Right kidney (tissue), 1 donor: ENCODE measurements at regions not wholly inside any gene's neighbourhood (a gene's known extent, or its start where the extent isn't known, plus 50 kb on each side); places are given as distances from the start of the nearest gene placed in this dataset.

Experiments
- DNase-seq: peaks from one replicate; pipeline ENCODE4 v3.0.0-alpha.2; 2016

DNA sequence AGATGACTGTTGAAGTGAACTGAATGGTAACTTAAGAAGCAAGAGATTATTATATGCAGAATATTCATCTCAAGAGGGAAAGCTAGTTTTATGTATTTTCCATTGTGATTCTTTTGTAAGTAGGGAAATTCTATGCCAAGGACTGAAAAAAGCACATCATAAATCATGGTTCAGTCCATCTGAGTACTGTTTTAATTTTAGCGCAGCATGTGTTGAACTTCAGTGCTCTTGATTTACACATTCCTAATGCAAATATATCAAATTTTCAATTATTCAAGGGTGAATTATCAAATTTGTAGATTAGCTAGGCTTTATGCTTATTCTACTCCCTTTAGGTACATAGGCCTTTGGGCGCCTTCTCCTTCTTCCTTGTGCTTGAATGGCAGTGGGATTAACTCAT, 50.3 kb upstream of the TCF12 start:
- DNase-seq: no peak

- no peak for DNase-seq
These were observed 51.6 kb upstream of the TCF12 start for GRCh38 chr15:56866803-56867202.

- DNase-seq: no peak
These were observed 60.6 kb upstream of the TCF12 start for GRCh38 chr15:56857828-56858227.

GRCh38 chr15:56856934-56857333, 61.5 kb upstream of the TCF12 start:
- DNase-seq: no peak

DNA sequence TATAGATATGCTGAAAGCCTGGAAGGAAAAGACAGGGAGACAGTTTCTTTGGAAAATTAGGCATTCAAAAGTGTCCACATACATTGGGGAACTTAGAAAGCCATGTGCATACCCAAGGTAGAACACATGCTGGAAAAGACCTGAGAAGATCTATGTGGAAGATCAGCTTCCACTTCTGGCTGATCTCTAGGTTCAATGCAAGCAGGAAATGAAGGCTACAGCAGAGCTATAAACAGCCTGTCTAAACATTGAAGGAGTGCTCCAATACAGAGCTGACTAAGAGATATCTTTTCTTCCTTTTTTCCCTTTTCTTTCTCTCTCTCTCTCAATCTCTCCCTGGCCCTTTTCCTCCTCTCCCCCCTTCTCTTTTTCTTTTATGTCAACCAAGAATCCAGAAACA, 73.6 kb upstream of the TCF12 start:
- DNase-seq: no peak

GRCh38 chr15:56844471-56844870, 74.0 kb upstream of the TCF12 start:
- DNase-seq: no peak

- no peak for DNase-seq
These were observed 78.8 kb upstream of the TCF12 start for GRCh38 chr15:56839641-56840040.

- DNase-seq: no peak
These were observed 79.3 kb upstream of the TCF12 start for GRCh38 chr15:56839099-56839498.

DNA sequence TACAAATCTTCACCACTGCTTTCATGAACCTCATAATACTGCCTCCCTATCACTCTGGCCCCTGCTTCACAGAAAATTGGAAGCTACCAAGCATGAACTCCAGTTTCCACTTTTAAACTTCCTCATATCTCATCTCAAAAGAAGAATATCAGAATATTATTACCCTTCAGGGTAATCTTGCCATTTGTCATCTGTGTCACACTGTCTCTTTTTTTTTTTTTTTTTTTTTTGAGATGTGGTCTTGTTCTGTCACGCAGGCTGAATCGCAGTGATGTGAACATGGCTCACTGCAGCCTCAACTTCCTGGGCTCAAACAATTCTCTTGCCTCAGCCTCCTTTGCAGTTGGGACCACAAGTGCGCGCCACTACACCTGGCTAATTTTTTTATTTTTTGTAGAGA, 80.4 kb upstream of the TCF12 start:
- no peak for DNase-seq

- DNase-seq: no peak
These were observed 81.2 kb upstream of the TCF12 start for GRCh38 chr15:56837273-56837672.

DNA sequence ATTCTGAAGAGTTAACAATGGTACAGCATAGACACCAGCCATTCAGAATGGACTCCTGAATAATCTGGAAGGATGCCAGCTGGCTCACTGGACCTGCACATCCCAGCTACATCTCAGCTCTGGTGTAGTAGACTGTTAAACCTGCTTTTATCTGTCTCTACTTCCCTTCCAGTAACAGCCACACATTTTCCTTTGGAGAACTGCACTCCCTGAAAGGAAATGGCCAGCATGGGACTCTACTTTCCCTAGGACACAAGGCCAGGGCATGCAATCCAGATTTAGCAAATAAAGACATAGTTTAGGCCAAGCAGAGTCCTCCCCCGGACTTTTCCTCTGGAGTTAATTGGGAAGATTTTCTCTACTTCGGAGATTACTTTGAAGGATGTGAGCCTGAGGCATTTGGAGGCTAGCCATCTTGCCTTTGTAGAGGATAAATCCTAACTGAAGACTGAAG, 82.7 kb upstream of the TCF12 start:
- no peak for DNase-seq

DNA sequence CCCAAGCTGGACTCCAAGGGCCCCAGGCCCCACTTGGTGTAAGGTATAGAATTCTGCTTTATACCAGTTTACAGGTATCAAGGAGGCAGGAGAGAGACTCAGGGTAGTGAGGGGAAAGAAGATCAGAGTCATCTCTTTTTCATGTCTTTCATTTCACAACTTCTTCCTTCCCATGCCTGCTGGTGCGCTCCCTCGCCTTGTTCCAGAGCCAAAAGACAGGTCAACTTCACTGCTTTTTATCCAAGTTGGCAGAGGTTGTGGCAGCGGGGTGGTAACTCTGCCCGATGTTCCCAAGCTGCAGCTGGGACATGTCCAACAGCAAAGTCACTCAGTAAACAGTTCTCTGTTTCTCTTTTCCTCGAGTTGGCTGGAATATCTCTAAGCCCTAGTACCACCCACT, 86.3 kb upstream of the TCF12 start:
- DNase-seq: no peak

DNA sequence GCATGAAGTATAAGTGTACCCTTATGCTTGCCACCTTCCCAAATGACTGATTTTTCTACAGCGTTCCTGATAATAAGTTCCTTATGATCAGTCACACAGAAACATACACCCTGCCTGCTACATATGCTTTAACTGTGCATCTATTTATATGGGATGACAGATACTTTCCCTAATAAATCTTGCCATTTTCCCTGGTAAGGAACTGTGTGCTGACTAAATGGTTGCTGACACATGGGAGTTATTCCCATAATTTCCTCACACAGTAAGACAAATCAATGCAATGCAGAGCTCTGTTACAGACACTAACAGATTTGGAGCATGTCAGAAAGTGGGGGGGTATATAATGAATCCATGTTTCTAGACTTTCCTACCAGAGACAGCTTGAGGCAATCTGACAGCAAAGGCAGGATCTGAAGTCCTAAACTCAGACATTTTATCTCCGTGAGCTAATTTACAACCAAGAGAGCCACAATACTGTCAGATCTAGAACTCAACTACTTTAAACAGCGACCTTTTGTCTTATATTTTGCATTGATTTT, 86.9 kb upstream of the TCF12 start:
- DNase-seq: no peak

GRCh38 chr15:56824175-56824574, 90.9 kb upstream of the ZNF280D start:
- no peak for DNase-seq

- peak; percentile 28 for DNase-seq
These were observed 88.6 kb upstream of the ZNF280D start for GRCh38 chr15:56821721-56822425.

- no peak for DNase-seq
These were observed 87.0 kb upstream of the ZNF280D start for GRCh38 chr15:56820333-56820732.

DNA sequence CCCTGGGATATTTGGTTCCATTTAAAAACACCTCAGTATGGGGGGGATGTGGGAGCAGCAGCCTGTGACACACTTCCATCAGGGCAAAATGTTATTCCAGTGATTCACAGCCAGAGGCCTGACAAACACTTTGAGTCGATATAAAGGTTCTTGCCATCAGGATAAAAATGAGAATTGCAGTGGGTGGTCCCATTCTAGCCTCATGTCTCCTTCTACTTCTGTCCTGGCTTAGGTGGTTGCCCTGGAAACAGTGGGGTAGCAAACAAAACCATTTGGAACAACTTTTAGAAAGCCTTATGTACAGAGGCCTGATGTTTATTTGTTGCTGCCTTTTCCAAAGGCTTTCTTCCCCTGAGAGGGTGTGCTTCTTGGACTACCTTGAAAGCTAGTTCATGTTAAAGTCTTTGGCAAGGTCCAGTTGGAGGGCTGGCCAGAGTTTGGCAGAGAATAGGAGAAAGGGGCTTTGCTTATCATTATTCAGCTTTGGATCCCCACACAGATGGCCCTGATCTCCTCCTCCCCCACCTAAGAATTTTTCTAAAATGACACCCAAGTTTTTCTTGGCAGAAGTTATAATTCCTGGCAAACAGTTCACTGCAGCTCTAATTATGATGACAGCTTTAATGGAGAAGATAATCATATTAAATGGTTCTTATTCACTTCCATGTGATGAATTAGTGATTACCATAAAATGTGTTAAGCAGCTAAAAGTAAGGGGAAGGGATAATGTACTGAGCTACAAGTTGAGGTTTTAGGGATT, 84.2 kb upstream of the ZNF280D start:
- DNase-seq: no peak

DNA sequence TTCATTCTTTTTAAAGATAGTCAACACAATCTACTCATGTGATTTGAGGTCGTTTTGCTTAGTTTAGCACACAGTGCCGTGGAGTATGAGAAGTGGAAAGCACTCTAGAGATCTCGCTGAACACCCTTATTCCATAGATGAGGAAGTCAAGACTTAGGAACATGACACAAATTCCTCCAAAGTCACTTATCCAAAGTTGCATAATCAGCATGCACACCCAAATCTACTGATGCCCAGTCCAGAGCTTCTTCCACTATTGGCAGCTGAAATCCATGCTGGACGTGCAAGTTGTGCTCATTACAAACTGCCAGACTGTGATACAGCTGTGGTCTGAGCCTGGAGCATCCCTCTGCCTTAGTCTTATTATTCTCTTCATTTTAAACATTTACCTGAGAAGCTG, 83.5 kb upstream of the ZNF280D start:
- no peak for DNase-seq

DNA sequence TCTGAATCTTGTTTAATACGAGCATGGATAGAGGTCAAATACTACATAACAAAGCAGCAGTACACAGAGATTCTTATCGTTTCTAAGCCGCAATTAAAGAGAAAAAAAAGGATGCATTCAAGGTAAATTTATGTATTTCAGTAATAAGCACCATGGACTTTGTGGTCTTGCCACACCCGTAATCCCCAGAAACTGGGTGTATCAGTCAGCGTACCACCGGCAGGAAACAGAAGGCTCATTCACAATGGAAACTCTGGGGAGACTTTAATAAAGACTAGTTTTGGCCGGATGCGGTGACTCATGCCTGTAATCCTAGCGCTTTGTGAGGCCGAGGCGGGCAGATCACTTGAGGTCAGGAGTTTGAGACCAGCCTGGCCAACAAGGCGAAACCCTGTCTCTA, 81.9 kb upstream of the ZNF280D start:
- DNase-seq: no peak

DNA sequence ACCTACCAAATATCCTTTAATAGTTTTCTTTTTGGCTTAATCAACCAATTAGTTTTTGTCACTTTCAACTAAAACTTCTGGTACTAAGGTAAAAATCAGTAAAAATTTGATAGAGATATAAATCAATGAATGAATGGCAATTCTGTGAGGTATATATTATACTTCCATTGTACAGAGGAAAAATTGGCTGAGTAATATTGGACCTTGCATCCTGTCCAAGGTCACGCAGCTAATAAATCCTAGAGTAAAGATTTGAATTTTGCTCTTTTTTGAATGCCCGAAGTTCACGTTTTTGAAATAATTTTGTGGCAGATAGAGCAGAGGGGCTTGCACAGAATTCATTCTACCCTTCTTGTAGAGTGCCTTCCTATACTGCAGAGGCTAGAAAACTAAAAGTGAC, 81.1 kb upstream of the ZNF280D start:
- no peak for DNase-seq

- DNase-seq: no peak
These were observed 80.7 kb upstream of the ZNF280D start for GRCh38 chr15:56813995-56814394.

- DNase-seq: no peak
These were observed 79.7 kb upstream of the ZNF280D start for GRCh38 chr15:56812961-56813360.

GRCh38 chr15:56812221-56812620, 78.9 kb upstream of the ZNF280D start:
- no peak for DNase-seq

DNA sequence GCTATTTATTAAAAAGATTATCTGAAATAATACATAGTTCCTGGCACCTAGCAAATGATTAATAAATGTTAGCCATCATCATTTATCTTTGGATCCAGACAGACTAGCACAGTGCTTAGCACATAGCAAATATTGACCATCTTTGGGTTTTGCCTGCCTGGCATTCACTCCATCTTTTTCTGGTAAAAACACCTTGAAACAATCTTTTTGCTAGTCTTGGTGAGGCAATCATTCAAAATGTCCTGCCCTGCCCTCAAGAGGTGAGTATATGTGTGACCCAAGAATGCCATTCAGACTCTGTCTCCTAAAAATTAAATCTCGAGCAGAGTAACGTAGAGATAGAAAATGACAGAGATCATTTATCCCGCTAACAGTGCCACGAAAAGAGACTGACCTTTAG, 78.3 kb upstream of the ZNF280D start:
- no peak for DNase-seq
